SH-SY5Y (cell line): ENCODE measurements at regions not wholly inside any gene's neighbourhood (a gene's known extent, or its start where the extent isn't known, plus 50 kb on each side); places are given as distances from the start of the nearest gene placed in this dataset.

Experiments used
- GATA2 ChIP-seq: IDR thresholded peaks from 2 replicates; pipeline ENCODE4 v1.6.1; 2011; ENCODE audit warnings: mild to moderate bottlenecking, low read depth, low read length
- GATA3 ChIP-seq: IDR thresholded peaks from 2 replicates; pipeline ENCODE4 v1.6.1; 2011; ENCODE audit warnings: low read depth, mild to moderate bottlenecking, low read length, moderate library complexity

- TF ChIP-seq GATA2 (no peak), GATA3 (no peak)
These were observed 965.1 kb upstream of the HS3ST1 start for GRCh38 chr4:12393631-12394262.
